ENCODE measurements at regions not wholly inside any gene's neighbourhood (a gene's known extent, or its start where the extent isn't known, plus 50 kb on each side); places are given as distances from the start of the nearest gene placed in this dataset.

DNA sequence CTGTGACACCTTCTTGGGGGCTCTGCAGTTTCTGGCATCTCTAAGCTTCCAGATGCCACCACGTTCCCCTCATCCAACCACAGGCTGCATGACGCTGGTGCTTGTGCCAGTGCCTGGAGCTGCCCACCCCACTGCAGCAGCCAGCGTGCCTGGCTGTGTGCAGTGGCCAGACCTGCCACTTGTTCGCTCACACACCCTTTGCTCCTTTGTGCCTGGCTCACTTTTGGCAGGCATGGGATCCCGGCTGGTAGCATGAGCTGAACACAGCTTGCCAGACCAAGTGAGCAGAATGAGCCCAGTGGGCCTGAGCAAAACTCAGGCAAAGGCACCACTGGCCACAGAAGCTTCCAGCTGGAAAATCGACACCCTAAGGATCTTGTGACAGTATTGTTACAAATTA, 562.9 kb upstream of the ACO1 start:
- TF ChIP-seq SMC3 (IDR thresholded peaks at IDR 0.05; ENCODE audit: borderline replicate concordance, low read length) (no peak), HCFC1 (IDR thresholded peaks at IDR 0.05; ENCODE audit: low read length) (no peak), ZBED1 (IDR thresholded peaks at IDR 0.05; ENCODE audit: borderline replicate concordance) (no peak), TCF12 (IDR thresholded peaks at IDR 0.05; ENCODE audit: low read depth, low read length) (no peak), BMI1 (IDR thresholded peaks at IDR 0.05; ENCODE audit: borderline replicate concordance) (no peak), POLR2AphosphoS5 (IDR thresholded peaks at IDR 0.05; ENCODE audit: low read length) (no peak), E2F4 (IDR thresholded peaks at IDR 0.05; ENCODE audit: low read depth, low read length) (no peak)
